ENCODE measurements at regions not wholly inside any gene's neighbourhood (a gene's known extent, or its start where the extent isn't known, plus 50 kb on each side); places are given as distances from the start of the nearest gene placed in this dataset.

GRCh38 chr2:103335403-103335802 is 573.6 kb downstream of the TMEM182 start:
- TF ChIP-seq, protein P1, sequence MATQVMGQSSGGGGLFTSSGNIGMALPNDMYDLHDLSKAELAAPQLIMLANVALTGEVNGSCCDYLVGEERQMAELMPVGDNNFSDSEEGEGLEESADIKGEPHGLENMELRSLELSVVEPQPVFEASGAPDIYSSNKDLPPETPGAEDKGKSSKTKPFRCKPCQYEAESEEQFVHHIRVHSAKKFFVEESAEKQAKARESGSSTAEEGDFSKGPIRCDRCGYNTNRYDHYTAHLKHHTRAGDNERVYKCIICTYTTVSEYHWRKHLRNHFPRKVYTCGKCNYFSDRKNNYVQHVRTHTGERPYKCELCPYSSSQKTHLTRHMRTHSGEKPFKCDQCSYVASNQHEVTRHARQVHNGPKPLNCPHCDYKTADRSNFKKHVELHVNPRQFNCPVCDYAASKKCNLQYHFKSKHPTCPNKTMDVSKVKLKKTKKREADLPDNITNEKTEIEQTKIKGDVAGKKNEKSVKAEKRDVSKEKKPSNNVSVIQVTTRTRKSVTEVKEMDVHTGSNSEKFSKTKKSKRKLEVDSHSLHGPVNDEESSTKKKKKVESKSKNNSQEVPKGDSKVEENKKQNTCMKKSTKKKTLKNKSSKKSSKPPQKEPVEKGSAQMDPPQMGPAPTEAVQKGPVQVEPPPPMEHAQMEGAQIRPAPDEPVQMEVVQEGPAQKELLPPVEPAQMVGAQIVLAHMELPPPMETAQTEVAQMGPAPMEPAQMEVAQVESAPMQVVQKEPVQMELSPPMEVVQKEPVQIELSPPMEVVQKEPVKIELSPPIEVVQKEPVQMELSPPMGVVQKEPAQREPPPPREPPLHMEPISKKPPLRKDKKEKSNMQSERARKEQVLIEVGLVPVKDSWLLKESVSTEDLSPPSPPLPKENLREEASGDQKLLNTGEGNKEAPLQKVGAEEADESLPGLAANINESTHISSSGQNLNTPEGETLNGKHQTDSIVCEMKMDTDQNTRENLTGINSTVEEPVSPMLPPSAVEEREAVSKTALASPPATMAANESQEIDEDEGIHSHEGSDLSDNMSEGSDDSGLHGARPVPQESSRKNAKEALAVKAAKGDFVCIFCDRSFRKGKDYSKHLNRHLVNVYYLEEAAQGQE (IDR thresholded peaks at IDR 0.05; ENCODE audit: insufficient read depth in 1 of 2, low read depth in 2 of 2, low read length in 2 of 2), result no peak
- TF ChIP-seq SIN3A (IDR thresholded peaks at IDR 0.05; ENCODE audit: borderline replicate concordance, insufficient read depth, low read length) (no peak), POLR2AphosphoS5 (IDR thresholded peaks at IDR 0.05; ENCODE audit: low read depth, low read length) (no peak)
